Glomerular endothelial cell (primary cell): ENCODE measurements at regions not wholly inside any gene's neighbourhood (a gene's known extent, or its start where the extent isn't known, plus 50 kb on each side); places are given as distances from the start of the nearest gene placed in this dataset.
"Not testable (repeated sequence)": the region's sequence is repeated elsewhere in the genome, so short reads cannot be mapped to it uniquely, and the experiment has no call there.

Source experiments
- DNase-seq: peaks from one replicate; pipeline ENCODE4 v3.0.0-alpha.2; 2011; ENCODE audit warnings: low read depth, low spot score; ENCODE audit errors: extremely low read depth

DNA sequence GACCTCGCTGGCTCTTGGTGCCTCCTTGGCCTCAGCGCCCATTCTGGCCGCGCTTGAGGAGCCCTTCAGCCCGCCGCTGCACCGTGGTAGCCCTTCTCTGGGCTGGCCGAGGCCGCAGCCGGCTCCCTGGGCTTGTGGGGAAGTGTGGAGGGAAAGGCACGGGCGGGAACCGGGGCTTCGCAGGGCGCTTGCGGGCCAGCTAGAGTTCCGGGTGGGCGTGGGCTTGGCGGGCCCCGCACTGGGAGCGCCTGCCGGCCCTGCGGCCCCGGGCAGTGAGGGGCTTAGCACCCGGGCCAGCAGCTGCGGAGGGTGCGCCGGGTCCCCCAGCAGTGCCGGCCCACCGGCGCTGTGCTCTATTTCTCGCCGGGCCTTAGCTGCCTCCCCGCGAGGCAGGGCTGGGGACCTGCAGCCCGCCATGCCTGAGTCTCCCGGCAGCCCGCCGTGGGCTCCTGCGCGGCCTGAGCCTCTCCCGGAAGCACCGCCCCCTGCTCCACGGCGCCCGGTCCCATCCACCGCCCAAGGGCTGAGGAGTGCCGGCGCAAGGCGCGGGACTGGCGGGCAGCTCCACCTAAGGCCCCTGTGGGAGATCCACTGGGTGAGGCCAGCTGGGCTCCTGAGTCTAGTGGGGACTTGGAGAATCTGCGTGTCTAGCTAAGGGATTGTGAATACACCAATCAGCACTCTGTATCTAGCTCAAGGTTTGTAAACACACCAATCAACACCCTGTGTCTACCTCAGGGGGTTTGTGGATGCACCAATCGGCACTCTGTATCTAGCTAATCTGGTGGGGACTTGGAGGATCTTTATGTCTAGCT lies 141.1 kb downstream of the SLCO4C1 start:
- not testable (repeated sequence) for DNase-seq

DNA sequence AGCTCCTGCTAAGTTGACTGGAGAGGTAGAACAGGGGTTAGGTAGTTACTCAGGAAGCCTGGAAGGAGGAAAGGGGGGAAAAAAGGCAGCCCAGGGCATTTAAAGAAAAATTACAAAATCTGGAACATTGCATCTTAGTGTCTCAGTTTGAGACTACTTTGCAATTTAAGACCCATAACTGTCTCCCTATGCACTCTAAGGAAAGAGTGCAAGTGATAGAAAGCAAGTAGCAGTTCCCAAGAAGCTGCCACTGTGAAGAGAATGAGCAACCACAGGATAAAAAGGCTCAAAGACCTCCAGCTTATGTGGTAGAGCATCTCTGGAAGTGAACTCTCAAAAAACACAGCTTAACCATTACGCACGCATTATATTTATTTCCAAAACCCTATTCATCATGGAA lies 141.8 kb downstream of the SLCO4C1 start:
- DNase-seq = no peak

DNA sequence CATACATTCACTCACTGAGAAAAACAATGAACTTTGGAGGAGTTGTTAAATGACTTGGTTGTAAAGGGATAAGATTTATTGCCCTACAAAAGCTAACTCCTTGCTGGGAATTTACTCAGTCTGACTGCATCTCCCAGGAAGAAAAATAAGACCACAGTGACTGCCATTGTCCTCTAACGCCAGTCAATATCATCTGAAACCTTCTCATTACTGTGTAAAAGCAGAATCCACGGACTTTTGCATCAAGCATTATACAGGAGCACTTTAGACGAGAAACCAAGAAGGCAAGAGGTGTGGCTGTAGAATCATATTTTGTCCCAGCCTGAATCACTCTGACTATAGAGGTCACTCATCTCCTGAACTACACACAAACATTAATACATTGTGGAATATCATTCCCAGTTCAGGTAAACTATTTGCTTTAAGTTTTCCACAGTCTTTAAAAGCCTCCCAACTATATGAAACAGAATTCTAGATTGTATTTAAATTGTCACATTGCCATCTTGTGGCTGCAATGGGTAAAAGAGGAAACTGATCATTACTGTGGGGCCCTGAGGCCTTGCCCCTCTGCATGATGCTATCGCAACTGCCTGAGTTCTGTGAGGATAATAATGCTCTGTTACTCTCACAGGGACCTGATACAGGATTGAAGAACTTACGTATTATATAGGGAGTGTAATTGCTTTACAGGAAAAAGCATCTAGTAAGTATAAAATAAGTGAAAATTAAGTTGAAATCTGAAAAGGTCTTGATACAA lies 142.9 kb downstream of the SLCO4C1 start:
- DNase-seq = no peak

DNA sequence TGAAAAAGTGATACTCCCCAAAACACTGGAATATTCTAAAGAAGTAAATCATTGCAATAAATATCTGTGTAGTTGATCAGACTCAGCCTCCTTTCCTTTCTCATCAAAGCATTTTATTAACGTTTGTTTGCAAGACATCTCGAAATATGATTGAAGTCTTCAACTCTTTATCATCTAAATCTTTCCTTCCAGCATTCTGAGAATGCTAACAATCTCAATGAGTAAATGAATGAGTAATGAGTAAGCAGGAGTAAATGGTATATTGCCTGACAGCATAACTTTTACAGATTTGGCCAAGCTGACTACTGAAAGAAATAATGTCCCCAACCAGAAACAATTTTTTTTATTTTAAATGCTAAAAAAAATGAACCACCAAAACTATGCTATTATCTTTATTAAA lies 157.1 kb downstream of the SLCO4C1 start:
- DNase-seq = no peak

DNA sequence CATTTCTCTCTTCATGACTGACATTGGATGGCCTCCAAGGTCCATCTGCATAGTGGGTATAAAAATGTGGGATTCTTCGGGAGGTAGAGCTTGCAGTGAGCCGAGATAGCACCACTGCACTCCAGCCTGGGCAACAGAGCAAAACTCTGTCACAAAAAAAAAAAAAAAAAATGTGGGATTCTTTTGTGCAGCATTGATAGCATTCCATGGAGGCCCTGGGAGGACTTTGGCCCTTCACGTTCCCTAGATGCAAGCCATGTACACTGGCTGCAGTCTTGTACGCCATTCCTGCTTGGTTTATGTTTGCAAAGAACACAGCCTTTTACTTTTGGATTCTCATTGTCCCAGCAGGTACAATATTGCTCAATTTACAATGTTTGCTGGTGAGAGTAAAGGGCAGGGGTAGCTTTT lies 157.8 kb downstream of the SLCO4C1 start:
- DNase-seq = no peak

DNA sequence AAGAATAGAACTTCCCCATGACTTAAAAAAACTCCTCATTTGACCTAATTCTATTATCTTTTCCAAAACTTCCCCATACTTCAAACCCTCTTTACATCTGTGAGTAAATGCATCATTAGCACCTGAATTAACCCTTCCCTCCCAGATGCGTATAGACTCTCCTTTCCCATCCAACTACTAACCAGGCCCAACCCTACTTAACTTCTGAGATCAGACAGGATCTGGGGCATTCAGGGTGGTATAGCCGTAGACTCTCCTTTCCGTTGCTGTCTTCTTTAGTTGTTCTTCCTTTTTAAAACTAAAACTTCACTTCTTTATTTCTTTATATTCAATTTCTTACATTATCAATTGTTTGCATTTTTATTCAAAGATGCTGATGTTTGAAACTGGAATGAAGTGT lies 165.2 kb downstream of the SLCO4C1 start:
- DNase-seq = no peak

DNA sequence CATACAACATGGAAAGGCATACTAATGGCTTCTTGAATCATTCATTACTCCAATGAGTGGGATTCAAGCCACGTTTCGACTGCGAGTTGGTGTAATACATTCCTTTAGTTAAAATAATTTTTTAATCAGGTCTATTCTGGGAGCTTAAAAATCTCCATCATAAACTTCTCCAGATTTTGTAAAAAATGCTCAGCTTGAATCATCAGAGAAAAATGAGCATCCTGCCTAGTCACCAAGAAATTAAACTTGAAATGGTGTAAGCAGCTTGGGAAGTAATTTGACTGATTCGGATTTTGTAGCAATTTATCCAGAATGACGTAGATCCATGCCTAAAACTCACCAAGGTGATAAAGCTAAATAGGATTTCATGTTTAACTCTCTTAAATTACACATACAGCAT lies 165.7 kb downstream of the SLCO4C1 start:
- DNase-seq = no peak

DNA sequence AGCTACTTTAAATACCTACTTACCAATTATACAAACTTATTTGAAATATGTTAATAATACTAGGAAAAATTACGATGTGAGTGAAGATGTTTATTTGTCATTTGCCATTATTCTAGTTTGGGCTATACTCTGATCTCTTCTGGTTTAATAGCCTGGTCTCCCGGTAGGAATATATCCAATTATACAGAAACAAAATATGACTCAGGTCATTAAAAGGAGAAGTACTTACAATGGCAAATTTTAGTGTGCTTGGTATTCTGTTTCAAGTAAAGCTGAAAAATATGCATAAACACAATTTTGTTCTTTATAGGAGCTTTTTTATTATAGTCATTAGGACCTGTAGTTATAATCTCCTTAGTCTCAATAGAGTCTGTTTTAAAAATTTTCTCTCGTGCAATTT lies 176.8 kb downstream of the SLCO4C1 start:
- DNase-seq = no peak

DNA sequence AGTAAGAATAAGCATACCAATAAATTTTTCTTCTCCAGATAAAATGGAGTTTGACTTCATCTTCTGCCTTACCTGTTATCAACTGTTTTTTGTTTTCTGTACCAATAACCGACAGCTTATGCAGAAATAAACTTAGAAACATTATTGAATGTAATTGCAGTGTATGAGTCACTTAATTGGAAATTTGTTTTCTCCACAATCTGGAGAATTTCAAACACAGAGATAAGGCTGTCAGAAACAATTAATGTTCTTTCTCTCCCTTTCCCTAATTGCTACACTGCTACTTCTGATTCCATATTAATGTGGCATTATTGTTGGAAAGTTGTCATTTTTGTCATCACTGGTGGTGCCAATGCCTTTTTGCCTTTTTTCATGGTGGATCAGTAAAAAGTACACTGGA lies 180.3 kb downstream of the SLCO4C1 start:
- DNase-seq = no peak

DNA sequence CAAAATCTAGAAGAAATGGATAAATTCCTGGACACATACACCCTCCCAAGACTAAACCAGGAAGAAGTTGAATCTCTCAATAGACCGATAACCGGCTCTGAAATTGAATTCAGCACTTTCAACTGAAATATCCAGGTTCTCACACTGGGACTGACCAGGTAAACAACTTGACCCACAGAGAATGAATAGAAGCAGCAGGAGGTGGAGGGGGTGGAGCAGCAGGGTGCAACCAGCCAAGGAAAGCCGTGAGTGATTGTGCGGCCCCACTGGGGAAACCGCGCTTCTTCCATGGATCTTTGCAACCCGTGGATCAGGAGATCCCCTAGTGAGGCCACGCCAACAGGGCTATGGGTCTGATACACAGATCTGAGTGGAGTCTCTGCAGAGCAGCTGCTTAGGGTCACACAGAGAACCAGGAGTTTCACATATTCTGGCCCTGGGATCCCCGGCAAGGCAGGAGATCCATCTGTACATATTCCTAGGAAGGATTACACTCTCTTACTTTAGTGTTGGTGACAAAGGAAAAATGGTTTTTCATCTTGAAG lies 181.5 kb downstream of the SLCO4C1 start:
- DNase-seq = no peak

DNA sequence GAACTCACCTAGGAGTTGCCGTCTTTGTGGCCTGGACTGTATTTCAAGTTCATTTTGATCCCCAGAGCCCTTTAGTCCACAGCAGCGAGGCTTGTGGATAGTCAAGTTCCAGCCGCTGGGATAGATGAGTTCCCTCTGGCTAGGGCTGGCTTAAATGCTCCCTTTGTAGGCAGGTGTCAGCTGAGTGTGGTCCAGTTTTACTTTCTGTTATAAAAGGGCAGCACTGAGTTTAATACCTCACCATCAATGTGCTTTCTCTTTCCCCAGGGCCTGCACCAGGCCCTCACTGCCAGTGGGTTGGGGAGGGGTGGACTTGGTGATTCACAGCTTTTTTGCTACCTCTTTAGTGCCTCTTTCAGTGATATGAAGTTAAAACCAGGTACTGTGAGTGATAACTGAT lies 188.2 kb downstream of the SLCO4C1 start:
- no peak for DNase-seq

DNA sequence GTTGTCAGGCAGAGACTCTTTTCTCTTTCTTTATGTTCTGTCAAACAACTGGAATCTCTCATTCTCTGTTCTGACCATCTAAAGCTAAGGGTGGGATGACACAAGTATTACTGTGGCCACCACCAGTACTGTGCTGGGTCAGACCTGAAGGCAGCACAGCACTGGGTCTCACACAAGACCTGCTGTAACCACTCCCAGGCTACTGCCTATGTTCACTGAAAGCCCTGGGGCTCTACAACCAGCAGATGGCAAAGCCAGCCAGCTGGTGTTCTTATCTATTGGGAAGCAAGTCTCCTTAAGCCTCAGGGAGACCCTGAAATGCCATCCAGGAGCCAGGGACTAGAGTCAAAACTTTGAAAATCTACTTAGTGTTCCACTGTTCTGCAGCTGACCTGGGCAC lies 189.5 kb downstream of the SLCO4C1 start:
- no peak for DNase-seq

DNA sequence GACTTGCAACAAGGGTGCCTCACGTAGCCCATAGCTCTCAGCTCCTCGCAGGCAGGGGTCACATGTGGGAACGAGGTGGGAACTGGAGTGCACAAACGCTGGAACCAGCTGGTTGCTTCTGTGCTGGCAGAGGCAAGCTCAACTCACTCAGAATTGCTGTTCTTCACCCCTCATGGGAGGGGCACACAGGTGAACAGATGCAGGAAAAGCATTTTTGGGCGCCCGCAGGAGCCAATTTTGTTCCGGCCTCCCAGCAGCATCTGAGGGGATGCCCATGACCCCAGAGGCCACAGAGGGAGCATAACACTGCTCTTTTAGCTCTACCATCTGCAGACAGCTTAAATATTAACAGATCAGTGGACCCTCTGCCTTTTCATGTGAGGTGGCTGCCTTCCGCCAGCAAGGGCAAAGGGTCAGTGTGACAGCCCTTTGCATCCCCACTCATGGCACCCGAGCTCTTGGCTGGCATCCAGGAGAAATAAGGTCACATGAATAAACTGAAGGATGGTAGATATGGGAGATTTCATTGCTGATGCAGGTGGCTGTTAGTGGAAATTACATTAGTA lies 196.2 kb downstream of the SLCO4C1 start:
- no peak for DNase-seq

DNA sequence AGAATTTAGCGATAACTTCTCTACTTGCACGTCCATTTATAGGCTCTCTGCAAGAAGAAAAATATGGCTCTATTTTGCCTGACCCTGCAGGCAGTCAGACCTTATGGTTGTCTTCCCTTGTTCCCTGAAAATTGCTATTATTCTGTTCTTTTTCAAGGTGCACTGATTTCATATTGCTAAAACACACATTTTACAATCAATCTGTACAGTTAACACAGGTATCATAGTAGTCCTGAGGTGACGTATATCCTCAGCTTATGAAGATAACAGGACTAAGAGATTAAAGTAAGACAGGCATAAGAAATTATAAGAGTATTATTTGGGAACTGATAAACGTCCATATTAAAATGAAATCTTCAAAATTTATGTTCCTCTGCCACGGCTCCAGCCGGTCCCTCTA lies 197.0 kb downstream of the SLCO4C1 start:
- not testable (repeated sequence) for DNase-seq

DNA sequence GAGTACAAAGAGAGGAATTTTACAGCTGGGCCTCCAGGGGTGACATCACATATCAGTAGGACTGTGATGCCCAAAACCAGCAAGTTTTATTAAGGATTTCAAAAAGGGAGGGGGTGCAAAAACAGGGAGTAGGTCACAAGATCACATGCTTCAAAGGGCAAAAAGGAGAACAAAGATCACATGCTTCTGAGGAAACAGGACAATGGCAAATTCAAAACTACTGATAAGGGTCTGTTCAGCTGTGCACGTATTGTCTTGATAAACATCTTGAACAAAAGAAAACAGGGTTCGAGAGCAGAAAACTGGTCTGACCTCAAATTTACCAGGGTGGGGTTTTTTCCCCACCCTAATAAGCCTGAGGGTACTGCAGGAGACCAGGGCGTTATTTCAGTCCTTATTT lies 197.5 kb downstream of the SLCO4C1 start:
- not testable (repeated sequence) for DNase-seq

DNA sequence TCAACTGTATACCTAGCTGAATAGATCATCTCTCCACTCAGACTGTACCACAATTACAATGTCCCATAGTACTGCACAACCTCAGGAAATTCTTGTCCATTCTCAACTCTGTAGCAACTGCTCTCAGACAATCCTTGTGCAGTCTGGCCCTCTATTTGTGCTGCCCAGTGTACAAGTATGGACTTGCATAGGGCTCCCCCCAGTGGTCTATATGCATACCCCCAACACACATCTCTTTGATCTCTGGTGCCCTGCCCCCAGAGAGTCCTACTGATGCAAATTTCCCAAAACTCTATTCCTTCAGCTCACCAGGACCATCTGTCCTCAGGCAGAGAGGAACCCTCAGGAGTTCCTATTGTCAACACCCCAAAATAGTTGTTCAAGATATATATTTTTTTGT lies 205.3 kb downstream of the SLCO4C1 start:
- no peak for DNase-seq

DNA sequence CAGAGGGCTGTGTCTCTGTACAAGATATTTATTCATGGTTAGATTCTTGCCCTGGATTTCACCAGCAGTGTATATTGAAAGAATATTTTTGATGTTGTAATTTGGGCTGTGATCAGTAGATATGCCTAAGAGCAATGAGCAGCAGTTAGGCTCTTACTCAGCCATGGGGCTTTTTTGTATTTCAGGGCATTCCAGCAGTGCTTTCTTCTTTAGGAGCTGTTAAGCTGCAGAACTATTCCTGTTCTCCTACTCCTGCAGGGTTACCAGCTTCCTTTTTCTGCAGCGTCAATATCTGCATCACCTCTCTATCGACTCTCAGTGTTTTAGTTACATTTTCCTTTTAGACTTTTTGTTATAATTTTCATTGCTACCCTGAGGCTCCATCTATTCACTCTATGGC lies 206.2 kb downstream of the SLCO4C1 start:
- DNase-seq = no peak

DNA sequence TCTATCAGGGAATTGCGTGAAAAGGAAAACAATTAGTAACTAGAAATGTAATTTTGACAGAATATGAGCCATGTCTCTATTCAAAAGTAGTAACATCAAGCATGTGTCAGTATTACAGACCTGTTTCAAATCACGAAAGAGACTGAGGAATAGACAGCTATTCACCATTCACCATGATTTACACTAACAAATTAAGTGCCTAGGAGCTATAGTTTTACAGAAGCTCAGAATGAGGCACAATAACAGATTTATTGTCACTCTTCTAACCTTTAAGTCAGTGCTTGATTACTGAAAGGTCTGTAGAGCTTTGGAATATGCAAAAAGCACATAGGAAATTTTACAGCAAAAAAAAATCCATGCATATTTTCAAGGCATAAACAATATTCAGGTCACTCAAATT lies 208.2 kb downstream of the SLCO4C1 start:
- no peak for DNase-seq

DNA sequence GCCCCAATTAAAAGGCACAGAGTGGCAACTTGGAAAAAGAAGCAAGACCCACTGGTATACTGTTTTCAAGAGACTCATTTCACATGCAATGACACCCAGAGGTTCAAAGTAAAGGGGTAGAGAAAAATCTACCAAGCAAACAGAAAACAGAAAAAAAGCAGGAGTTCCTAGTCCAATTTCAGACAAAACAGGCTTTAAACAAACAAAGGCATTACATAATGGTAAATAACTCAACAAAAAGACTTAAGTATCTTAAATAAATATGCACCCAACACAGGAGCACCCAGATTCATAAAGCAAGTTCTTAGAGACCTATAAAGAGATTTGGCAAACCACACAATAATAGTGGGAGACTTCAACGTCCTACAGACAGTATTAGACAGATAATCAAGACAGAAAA lies 215.8 kb downstream of the SLCO4C1 start:
- no peak for DNase-seq

DNA sequence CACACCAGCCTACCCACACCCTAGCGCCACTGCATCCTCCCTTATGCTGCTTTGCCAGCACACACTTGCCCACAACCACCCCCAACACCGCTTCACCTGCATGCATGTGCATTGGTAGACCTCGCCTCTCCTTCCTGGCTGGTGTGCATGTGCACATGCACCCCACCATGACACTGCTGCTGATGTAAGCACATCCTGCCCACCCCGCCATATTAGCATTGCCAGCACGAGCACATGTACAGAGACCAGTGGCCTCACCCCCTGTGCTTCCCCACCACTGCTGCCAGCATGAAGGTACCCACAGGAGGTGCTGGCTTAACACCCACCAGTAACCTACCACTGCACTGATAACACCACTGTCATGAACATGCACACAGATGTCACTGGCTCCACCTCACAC lies 218.2 kb downstream of the SLCO4C1 start:
- no peak for DNase-seq

DNA sequence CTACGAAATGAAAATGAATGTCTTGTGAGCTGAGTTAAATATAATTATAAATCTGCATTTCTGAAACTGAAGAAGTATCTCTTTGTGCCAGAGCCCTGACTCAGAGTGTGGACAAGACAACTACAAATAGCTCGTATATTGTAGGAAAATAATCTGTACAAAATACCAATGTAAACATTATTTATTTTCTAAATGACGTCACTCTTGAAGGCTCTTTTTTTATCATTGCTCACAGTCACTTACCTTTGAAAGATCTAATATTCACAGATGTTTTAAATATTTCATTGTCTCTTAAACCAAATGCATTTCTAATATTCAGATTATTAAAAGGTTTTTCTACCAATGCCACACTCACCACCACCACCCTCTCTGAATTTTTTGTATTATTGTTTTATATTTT lies 226.1 kb downstream of the SLCO4C1 start:
- DNase-seq = no peak

DNA sequence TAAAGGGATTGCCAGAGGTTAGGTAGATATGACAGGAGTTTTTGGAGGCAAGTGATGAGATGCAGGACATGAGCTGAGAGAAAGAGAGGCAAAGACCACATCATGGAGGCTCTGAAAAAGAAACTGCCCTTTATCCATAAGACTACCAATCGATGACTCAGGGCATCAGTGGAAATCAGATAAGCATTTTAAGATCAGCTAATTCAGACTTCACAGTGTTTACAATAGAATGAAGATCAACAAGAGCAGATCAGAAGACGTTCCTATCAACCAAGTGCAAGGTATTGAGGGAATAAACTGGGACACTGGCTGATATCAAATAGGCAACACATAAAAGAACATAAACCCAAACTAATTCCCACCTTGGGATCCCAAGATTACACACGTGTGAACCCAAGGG lies 227.2 kb downstream of the SLCO4C1 start:
- no peak for DNase-seq
